ENCODE measurements at regions not wholly inside any gene's neighbourhood (a gene's known extent, or its start where the extent isn't known, plus 50 kb on each side); places are given as distances from the start of the nearest gene placed in this dataset.

DNA sequence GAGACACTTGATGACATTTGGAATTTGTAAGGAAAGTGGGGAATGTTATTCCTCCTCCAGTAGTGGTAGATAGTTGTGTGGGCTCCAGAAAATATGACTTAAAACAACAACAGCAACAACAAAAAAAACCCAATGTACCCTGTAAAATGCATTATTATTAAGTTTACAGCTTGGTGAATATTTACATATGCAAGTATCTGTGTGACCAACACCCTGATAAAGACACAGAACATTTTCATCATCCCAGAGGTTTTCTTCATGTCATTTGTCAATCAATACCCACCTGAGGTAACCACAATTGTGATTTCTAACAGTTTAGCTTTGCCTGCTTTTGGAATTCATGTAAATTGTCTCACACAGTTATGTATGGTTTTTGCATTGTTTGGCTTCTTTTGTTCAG lies 152.1 kb upstream of the GRIK2 start:
- DNase-seq (ENCODE audit: low spot score) = no peak
- no peak for TF ChIP-seq SP1 (IDR thresholded peaks at IDR 0.05)
- no peak for TF ChIP-seq HNF4A (conservative IDR thresholded peaks at IDR 0.05)
- no peak for TF ChIP-seq JUND (IDR thresholded peaks at IDR 0.05)
- TF ChIP-seq, protein P1, sequence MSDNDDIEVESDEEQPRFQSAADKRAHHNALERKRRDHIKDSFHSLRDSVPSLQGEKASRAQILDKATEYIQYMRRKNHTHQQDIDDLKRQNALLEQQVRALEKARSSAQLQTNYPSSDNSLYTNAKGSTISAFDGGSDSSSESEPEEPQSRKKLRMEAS (IDR thresholded peaks at IDR 0.05) = no peak
- TF ChIP-seq HNF4G (IDR thresholded peaks at IDR 0.05) = no peak

DNA sequence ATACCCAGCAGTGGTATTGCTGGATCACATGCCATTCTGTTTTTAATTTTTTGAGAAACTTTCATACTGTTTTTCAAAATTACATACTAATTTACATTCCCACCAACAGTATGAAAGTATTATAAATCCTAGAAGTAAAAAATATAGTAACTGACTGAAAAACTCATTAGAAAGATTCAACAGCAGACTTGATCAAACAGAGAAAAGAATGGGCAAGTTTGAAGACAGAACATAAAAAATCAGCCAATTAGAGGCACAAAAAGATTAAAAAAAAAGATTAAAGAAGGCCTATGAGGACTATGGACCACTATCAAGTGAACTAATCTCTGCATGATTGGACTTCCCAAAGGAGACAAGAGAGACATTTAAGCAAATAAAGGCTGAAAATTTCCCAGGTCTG lies 144.0 kb upstream of the GRIK2 start:
- H3K4me1 ChIP-seq (ENCODE audit: control insufficient read depth in 4 of 4, insufficient read depth in 4 of 4, low read length in 3 of 4) = no peaks in the 10 kb centered on the region
- TF ChIP-seq, protein P1 (IDR thresholded peaks at IDR 0.05) = no peak
- TF ChIP-seq HNF4G (IDR thresholded peaks at IDR 0.05) = no peak
- TF ChIP-seq, protein P2, sequence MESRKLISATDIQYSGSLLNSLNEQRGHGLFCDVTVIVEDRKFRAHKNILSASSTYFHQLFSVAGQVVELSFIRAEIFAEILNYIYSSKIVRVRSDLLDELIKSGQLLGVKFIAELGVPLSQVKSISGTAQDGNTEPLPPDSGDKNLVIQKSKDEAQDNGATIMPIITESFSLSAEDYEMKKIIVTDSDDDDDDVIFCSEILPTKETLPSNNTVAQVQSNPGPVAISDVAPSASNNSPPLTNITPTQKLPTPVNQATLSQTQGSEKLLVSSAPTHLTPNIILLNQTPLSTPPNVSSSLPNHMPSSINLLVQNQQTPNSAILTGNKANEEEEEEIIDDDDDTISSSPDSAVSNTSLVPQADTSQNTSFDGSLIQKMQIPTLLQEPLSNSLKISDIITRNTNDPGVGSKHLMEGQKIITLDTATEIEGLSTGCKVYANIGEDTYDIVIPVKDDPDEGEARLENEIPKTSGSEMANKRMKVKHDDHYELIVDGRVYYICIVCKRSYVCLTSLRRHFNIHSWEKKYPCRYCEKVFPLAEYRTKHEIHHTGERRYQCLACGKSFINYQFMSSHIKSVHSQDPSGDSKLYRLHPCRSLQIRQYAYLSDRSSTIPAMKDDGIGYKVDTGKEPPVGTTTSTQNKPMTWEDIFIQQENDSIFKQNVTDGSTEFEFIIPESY (IDR thresholded peaks at IDR 0.05) = no peak
- TF ChIP-seq, protein P3, sequence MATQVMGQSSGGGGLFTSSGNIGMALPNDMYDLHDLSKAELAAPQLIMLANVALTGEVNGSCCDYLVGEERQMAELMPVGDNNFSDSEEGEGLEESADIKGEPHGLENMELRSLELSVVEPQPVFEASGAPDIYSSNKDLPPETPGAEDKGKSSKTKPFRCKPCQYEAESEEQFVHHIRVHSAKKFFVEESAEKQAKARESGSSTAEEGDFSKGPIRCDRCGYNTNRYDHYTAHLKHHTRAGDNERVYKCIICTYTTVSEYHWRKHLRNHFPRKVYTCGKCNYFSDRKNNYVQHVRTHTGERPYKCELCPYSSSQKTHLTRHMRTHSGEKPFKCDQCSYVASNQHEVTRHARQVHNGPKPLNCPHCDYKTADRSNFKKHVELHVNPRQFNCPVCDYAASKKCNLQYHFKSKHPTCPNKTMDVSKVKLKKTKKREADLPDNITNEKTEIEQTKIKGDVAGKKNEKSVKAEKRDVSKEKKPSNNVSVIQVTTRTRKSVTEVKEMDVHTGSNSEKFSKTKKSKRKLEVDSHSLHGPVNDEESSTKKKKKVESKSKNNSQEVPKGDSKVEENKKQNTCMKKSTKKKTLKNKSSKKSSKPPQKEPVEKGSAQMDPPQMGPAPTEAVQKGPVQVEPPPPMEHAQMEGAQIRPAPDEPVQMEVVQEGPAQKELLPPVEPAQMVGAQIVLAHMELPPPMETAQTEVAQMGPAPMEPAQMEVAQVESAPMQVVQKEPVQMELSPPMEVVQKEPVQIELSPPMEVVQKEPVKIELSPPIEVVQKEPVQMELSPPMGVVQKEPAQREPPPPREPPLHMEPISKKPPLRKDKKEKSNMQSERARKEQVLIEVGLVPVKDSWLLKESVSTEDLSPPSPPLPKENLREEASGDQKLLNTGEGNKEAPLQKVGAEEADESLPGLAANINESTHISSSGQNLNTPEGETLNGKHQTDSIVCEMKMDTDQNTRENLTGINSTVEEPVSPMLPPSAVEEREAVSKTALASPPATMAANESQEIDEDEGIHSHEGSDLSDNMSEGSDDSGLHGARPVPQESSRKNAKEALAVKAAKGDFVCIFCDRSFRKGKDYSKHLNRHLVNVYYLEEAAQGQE (IDR thresholded peaks at IDR 0.05) = no peak
- H3K4me3 ChIP-seq (ENCODE audit: low read depth in 1 of 3, low read length in 3 of 3) = no peak overlapping the region
- H3K27me3 ChIP-seq (ENCODE audit: control insufficient read depth in 4 of 4, insufficient read depth in 4 of 4, low read length in 3 of 4) = no peaks in the 10 kb centered on the region
- H3K36me3 ChIP-seq (ENCODE audit: control insufficient read depth in 4 of 4, insufficient read depth in 3 of 4, low read depth in 1 of 4, low read length in 3 of 4) = no peaks in the 10 kb centered on the region
- H3K9me3 ChIP-seq (ENCODE audit: control insufficient read depth in 4 of 4, low read length in 3 of 4) = peaks cover 0 to 5% (median 4%) of the 10 kb centered on the region in 4 donors
- H3K9ac ChIP-seq (ENCODE audit: low read depth in 1 of 2, low read length in 2 of 2) = no peak overlapping the region
- H3K27ac ChIP-seq (ENCODE audit: low read depth in 1 of 2, low read length in 2 of 2) = no peak overlapping the region
- DNase-seq (ENCODE audit: low spot score) = no peak

More for the DNA sequence above, 152.1 kb upstream of the GRIK2 start:
- no peak overlapping the region for H3K27ac ChIP-seq (ENCODE audit: low read depth in 1 of 2, low read length in 2 of 2)
- H3K4me1 ChIP-seq (ENCODE audit: control insufficient read depth in 4 of 4, insufficient read depth in 4 of 4, low read length in 3 of 4) = no peaks in the 10 kb centered on the region
- no peaks in the 10 kb centered on the region for H3K36me3 ChIP-seq (ENCODE audit: control insufficient read depth in 4 of 4, insufficient read depth in 3 of 4, low read depth in 1 of 4, low read length in 3 of 4)
- no peak overlapping the region for H3K9ac ChIP-seq (ENCODE audit: low read depth in 1 of 2, low read length in 2 of 2)
- no peaks in the 10 kb centered on the region for H3K27me3 ChIP-seq (ENCODE audit: control insufficient read depth in 4 of 4, insufficient read depth in 4 of 4, low read length in 3 of 4)
- H3K4me3 ChIP-seq (ENCODE audit: low read depth in 1 of 3, low read length in 3 of 3) = no peak overlapping the region
- no peaks in the 10 kb centered on the region for H3K9me3 ChIP-seq (ENCODE audit: control insufficient read depth in 4 of 4, low read length in 3 of 4)

DNA sequence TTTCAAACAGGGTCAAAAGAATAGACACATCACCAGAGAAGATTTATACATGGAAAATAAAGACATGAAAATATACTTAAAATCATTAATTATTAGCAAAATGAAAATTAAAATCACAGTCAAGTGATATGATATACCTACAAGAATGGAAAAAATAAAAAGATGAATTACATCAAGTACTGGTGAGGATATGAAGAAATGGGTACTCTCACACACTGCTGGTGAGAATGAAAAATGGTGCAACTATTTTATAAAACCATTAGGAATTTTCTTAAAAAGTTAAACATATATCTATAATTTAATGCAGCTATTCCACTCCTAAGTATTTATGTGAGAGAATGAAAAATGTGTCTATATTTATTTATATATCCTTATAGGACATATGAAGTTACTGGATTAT lies 136.3 kb upstream of the GRIK2 start:
- Histone ChIP-seq H3K4me1 (ENCODE audit: control insufficient read depth in 4 of 4, insufficient read depth in 4 of 4, low read length in 3 of 4) (no peaks in the 10 kb centered on the region), H3K27me3 (ENCODE audit: control insufficient read depth in 4 of 4, insufficient read depth in 4 of 4, low read length in 3 of 4) (no peaks in the 10 kb centered on the region), H3K27ac (ENCODE audit: low read depth in 1 of 2, low read length in 2 of 2) (no peak overlapping the region), H3K36me3 (ENCODE audit: control insufficient read depth in 4 of 4, insufficient read depth in 3 of 4, low read depth in 1 of 4, low read length in 3 of 4) (no peaks in the 10 kb centered on the region), H3K4me3 (ENCODE audit: low read depth in 1 of 3, low read length in 3 of 3) (no peak overlapping the region), H3K9me3 (ENCODE audit: control insufficient read depth in 4 of 4, low read length in 3 of 4) (no peaks in the 10 kb centered on the region), H3K9ac (ENCODE audit: low read depth in 1 of 2, low read length in 2 of 2) (no peak overlapping the region)
- no peak for DNase-seq (ENCODE audit: low spot score)
- TF ChIP-seq FOXA1 (IDR thresholded peaks at IDR 0.05) (no peak), EGR1 (IDR thresholded peaks at IDR 0.05; ENCODE audit: low read depth in 2 of 2) (no peak), HNF4G (IDR thresholded peaks at IDR 0.05) (no peak), YY1 (IDR thresholded peaks at IDR 0.05) (no peak), GABPA (IDR thresholded peaks at IDR 0.05 in 1 of 2, conservative IDR thresholded peaks at IDR 0.05 in 1 of 2) (no peak), RAD21 (IDR thresholded peaks at IDR 0.05) (no peak), SP1 (IDR thresholded peaks at IDR 0.05) (no peak), RXRA (IDR thresholded peaks at IDR 0.05) (no peak), FOXA2 (IDR thresholded peaks at IDR 0.05) (no peak), NR2F2 (IDR thresholded peaks at IDR 0.05) (no peak)
- TF ChIP-seq, protein P3 (IDR thresholded peaks at IDR 0.05) = no peak
- TF ChIP-seq, protein P4, sequence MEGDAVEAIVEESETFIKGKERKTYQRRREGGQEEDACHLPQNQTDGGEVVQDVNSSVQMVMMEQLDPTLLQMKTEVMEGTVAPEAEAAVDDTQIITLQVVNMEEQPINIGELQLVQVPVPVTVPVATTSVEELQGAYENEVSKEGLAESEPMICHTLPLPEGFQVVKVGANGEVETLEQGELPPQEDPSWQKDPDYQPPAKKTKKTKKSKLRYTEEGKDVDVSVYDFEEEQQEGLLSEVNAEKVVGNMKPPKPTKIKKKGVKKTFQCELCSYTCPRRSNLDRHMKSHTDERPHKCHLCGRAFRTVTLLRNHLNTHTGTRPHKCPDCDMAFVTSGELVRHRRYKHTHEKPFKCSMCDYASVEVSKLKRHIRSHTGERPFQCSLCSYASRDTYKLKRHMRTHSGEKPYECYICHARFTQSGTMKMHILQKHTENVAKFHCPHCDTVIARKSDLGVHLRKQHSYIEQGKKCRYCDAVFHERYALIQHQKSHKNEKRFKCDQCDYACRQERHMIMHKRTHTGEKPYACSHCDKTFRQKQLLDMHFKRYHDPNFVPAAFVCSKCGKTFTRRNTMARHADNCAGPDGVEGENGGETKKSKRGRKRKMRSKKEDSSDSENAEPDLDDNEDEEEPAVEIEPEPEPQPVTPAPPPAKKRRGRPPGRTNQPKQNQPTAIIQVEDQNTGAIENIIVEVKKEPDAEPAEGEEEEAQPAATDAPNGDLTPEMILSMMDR (IDR thresholded peaks at IDR 0.05; ENCODE audit: low read depth, low read length, missing input control) = no peak
- TF ChIP-seq, protein P5, sequence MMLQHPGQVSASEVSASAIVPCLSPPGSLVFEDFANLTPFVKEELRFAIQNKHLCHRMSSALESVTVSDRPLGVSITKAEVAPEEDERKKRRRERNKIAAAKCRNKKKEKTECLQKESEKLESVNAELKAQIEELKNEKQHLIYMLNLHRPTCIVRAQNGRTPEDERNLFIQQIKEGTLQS (IDR thresholded peaks at IDR 0.05) = no peak
